Stimulated activated CD8-positive, alpha-beta memory T cell treated with anti-CD3 and anti-CD28 coated beads, Interleukin-4, amount 100 ng/mL, for 4 hours (primary cell): ENCODE measurements at regions not wholly inside any gene's neighbourhood (a gene's known extent, or its start where the extent isn't known, plus 50 kb on each side); places are given as distances from the start of the nearest gene placed in this dataset.

Experiments used
- DNase-seq, 2 donors: peaks; one replicate each; pipeline ENCODE4 v3.0.0-alpha.2; 2020; ENCODE audit warnings: low read depth in 2 of 2, low spot score in 1 of 2

- no peak for DNase-seq
Measured at GRCh38 chr2:216911008-216911407, 51.1 kb upstream of the TNP1 start.

DNA sequence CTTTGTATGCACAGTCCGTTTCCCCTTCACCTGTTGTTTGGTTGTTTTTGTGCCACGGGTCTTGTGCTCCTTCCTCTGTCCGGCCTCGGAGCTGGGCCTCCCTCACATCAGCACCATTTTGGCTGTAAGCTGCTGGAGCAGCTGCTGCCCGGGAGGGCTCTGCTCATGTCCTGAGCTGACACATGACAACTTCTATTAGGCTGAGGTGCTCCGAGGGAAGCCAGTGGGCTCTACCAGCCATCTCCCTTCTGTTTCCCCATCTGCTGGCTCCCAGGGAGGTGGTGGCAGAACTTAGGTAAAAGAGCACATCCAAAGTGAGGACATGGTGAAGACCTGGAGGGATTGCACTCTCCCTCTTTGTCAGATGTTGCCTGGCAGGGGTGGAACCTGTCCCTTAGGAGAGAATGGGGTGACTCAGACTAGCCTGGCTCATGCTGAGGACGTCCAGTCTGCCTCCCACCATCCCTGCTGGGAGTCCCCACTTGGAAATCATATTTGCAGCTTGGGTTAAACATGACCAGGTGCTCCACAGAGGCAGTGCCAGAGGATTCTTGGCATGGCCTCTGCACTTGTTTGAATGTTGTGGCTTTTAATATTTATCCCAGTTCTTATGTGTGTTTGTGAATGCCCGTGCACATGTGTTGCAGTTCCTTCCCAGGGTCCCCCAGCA, 49.8 kb upstream of the TNP1 start:
- DNase-seq: no peak
